Vagina (tissue), 2 donors: ENCODE measurements at regions not wholly inside any gene's neighbourhood (a gene's known extent, or its start where the extent isn't known, plus 50 kb on each side); places are given as distances from the start of the nearest gene placed in this dataset.
"Not testable (repeated sequence)": the region's sequence is repeated elsewhere in the genome, so short reads cannot be mapped to it uniquely, and the experiment has no call there.

Experiments
- DNase-seq, 2 donors: peaks; one replicate each; pipeline ENCODE4 v3.0.0-alpha.2; 2017; ENCODE audit errors: extremely low spot score in 2 of 2
- H3K27ac ChIP-seq: fragments of 200-600 bp; sonication (generic); one replicate; pipeline ENCODE4 v1.5.1; 2019
- H3K27me3 ChIP-seq: fragments of 200-600 bp; sonication (generic); one replicate; pipeline ENCODE4 v1.5.1; 2019
- H3K36me3 ChIP-seq, 2 donors: fragments of 200-600 bp; sonication (generic); one replicate each; pipeline ENCODE4 v1.5.1; 2017 to 2019
- H3K4me1 ChIP-seq: fragments of 200-600 bp; sonication (generic); one replicate; pipeline ENCODE4 v1.5.1; 2019
- H3K4me3 ChIP-seq, 2 donors: fragments of 200-600 bp; sonication (generic); 1 replicate in 1 of 2; 2 replicates in 1 of 2; pipeline ENCODE4 v1.5.1; 2016 to 2019
- H3K9me3 ChIP-seq: fragments of 200-600 bp; sonication (generic); one replicate; pipeline ENCODE4 v1.5.1; 2019
- POLR2A ChIP-seq, 2 donors: fragments of 450-650 bp; IDR thresholded peaks; one replicate each; pipeline ENCODE4 v1.6.1; 2017; ENCODE audit warnings: antibody characterized with exemption in 2 of 2, mild to moderate bottlenecking in 2 of 2, moderate library complexity in 2 of 2
- POLR2AphosphoS5 ChIP-seq, 2 donors: sonication (generic); formaldehyde crosslinking; IDR thresholded peaks; one replicate each; pipeline ENCODE4 v1.9.0; 2017; ENCODE audit warnings: antibody characterized with exemption in 2 of 2, mild to moderate bottlenecking in 2 of 2, low read depth in 1 of 2; ENCODE audit not compliant: insufficient read depth in 1 of 2
- intact Hi-C: fragments of 100-400 bp; cut with DNase I; formaldehyde crosslinking; loops from one replicate; pipeline ENCODE4 v1.15.1; 2023
- TF ChIP-seq, protein P1 (sequence below), 3 experiments: fragments of 450-650 bp in 2 of 3; fragments of 200-600 bp in 1 of 3; sonication (generic) in 1 of 3; IDR thresholded peaks; one replicate each; pipeline ENCODE4 v1.5.1; 2017 to 2019; ENCODE audit warnings: antibody characterized with exemption in 3 of 3, mild to moderate bottlenecking in 2 of 3, moderate library complexity in 2 of 3

DNA sequence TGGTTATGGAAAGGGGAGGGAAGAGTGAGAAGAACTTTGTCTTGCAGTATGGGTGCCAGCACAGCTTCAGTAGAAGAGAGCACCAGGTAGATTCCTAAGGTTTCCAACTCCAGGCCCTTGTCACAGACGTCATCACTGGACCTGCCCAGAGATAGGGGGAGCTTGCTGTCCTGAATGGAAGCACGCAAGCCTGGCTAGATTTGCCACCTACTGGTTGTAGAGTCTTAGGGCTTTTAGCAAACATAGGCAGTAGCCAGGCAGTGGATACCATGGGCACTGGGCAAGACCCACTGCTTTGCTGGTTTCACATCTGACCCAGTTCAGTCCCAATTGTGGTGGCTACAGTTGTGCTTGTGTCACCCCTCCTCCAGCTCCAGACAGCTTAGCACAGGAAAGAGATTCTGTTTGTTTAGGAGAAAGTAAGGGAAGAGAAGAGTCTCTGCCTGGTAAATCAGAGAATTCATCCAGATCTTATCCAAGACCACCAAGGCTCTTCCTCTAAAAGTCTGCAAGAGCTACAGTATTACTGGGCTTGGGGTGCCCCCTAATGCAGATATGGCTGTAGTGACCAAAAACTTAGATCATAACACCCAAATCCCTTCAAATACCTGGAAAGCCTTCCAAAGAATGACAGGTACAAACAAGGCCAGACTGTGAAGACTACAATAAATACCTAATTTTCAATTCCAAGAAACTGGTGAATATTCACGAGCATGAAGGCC, 158.9 kb downstream of the HINT1 start:
- intact Hi-C loops: no loop called here
- DNase-seq: no peak
- Histone ChIP-seq H3K27ac (no peak overlapping the region), H3K36me3 (no peaks in the 10 kb centered on the region), H3K27me3 (no peaks in the 10 kb centered on the region), H3K4me1 (no peaks in the 10 kb centered on the region), H3K4me3 (no peak overlapping the region), H3K9me3 (no peaks in the 10 kb centered on the region)
- TF ChIP-seq, protein P1, sequence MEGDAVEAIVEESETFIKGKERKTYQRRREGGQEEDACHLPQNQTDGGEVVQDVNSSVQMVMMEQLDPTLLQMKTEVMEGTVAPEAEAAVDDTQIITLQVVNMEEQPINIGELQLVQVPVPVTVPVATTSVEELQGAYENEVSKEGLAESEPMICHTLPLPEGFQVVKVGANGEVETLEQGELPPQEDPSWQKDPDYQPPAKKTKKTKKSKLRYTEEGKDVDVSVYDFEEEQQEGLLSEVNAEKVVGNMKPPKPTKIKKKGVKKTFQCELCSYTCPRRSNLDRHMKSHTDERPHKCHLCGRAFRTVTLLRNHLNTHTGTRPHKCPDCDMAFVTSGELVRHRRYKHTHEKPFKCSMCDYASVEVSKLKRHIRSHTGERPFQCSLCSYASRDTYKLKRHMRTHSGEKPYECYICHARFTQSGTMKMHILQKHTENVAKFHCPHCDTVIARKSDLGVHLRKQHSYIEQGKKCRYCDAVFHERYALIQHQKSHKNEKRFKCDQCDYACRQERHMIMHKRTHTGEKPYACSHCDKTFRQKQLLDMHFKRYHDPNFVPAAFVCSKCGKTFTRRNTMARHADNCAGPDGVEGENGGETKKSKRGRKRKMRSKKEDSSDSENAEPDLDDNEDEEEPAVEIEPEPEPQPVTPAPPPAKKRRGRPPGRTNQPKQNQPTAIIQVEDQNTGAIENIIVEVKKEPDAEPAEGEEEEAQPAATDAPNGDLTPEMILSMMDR (IDR thresholded peaks at IDR 0.05): no peak

DNA sequence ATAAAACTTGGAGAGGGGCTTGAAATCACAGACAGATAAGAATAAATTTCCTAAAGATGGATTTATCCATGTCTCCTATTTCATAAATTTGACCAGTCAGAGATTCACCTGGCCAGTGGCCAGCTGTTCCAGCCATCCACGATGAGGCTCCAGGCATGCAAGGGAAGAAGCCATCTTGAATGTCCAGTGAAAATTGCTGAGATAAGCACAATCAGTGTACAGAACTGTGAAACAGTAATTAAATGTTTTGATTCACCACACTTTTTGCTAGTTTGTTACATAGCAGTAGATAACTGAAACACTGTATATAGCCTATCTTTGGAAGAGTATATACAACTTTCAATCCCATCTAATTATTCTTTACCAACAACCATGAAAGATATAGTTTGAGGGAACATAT, 163.5 kb downstream of the HINT1 start:
- H3K4me1 ChIP-seq: no peaks in the 10 kb centered on the region
- no peak for DNase-seq

DNA sequence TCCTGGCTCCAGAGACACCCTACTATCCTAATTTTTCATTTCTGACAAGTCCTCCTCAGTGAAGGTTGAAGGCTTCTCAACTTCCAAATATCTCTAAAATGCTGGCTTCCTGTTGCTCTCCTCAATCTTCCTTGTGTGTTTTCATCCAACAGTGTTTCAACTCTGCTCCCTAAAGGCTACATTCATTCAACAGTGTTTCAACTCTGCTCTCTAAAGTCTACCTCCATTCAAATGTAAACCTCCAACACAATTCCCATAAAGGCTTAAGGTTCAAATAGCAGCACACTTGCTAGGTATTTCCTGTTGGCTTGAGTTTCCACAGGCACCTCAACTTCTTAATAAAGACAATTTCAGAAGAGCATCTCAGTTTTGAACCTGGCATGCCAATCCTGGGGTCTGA, 164.8 kb downstream of the HINT1 start:
- Histone ChIP-seq H3K27ac (no peak overlapping the region), H3K4me3 (no peak overlapping the region), H3K9me3 (no peaks in the 10 kb centered on the region), H3K36me3 (no peaks in the 10 kb centered on the region), H3K4me1 (no peaks in the 10 kb centered on the region), H3K27me3 (no peaks in the 10 kb centered on the region)
- intact Hi-C loops: no loop called here
- TF ChIP-seq POLR2AphosphoS5 (IDR thresholded peaks at IDR 0.05; ENCODE audit: insufficient read depth in 1 of 2, low read depth in 1 of 2): no peak
- TF ChIP-seq POLR2A (IDR thresholded peaks at IDR 0.05): no peak
- TF ChIP-seq, protein P1 (IDR thresholded peaks at IDR 0.05): no peak
- DNase-seq: no peak

More for the DNA sequence above, 163.5 kb downstream of the HINT1 start:
- H3K9me3 ChIP-seq: no peaks in the 10 kb centered on the region
- H3K27ac ChIP-seq: no peak overlapping the region
- TF ChIP-seq POLR2AphosphoS5 (IDR thresholded peaks at IDR 0.05; ENCODE audit: insufficient read depth in 1 of 2, low read depth in 1 of 2) (no peak), POLR2A (IDR thresholded peaks at IDR 0.05) (no peak)
- TF ChIP-seq, protein P1 (IDR thresholded peaks at IDR 0.05): no peak
- no peak overlapping the region for H3K4me3 ChIP-seq
- H3K27me3 ChIP-seq: no peaks in the 10 kb centered on the region
- no peaks in the 10 kb centered on the region for H3K36me3 ChIP-seq
- intact Hi-C loops: no loop called here

DNA sequence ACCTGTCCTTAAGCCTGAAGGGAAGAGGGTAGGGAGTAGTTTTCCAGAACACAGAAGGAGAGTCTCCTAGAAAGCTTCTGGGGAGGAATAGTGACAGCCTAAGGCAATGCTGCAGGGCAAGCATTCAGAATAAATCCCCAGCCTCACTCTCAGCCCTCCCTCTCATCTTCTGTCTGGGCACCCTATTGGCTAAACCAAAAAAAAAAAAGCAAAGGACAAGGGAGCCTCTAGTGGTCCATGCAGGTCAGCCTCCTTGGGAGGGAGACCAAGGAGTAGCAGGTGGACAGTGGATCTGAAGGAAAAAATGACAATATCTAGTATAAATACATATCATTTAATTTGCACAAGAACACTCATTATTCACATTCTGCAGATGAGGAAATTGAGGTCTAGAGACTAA, 168.3 kb downstream of the HINT1 start:
- intact Hi-C loops, H3K9me3 ChIP-seq: not testable (repeated sequence)

DNA sequence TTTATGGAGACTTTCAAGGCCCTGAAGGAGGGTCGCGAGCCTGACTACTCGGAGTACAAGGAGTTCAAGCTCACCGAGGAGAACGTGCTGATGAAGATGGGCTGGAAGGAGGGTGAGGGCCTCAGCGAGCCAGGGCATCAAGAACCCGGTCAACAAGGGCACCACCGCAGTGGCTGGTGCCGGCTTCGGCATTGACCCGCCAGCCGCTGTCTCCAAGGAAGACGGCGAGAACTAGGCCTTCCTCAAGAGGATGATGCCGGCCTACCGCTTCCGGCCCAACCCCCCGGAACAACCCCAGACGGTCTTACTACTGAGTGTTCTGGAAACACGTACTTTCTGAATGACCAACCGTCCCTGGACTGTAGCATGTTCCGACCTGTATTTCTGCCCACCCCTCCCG, 169.2 kb downstream of the HINT1 start:
- TF ChIP-seq POLR2A (IDR thresholded peaks at IDR 0.05) (no peak), POLR2AphosphoS5 (IDR thresholded peaks at IDR 0.05; ENCODE audit: insufficient read depth in 1 of 2, low read depth in 1 of 2) (no peak)
- TF ChIP-seq, protein P1 (IDR thresholded peaks at IDR 0.05): no peak
- DNase-seq: no peak
- no peaks in the 10 kb centered on the region for H3K27me3 ChIP-seq

More for the DNA sequence above, 168.3 kb downstream of the HINT1 start:
- H3K27me3 ChIP-seq, DNase-seq, H3K4me3 ChIP-seq, H3K36me3 ChIP-seq, H3K27ac ChIP-seq, H3K4me1 ChIP-seq: not testable (repeated sequence)

DNA sequence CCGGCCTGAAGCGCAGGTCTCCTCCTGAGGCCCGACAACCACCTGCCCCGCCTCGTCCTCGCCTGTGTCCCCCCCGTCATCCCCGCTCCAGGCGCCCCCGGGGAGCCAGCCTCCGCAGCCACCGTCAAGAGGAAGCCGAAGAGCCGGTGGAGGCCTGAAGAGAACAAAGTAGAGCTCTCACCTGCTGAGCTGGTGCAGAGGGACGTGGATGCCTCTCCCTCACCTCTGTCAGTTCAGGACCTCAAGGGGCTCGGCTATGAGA, 169.9 kb downstream of the HINT1 start:
- intact Hi-C loops: no loop called here
- DNase-seq: no peak
- TF ChIP-seq POLR2AphosphoS5 (IDR thresholded peaks at IDR 0.05; ENCODE audit: insufficient read depth in 1 of 2, low read depth in 1 of 2): no peak
- TF ChIP-seq, protein P1 (IDR thresholded peaks at IDR 0.05): no peak
- no peak for TF ChIP-seq POLR2A (IDR thresholded peaks at IDR 0.05)
- Histone ChIP-seq H3K27ac (no peak overlapping the region), H3K4me3 (no peak overlapping the region), H3K9me3 (no peaks in the 10 kb centered on the region), H3K4me1 (no peaks in the 10 kb centered on the region), H3K27me3 (no peaks in the 10 kb centered on the region), H3K36me3 (no peaks in the 10 kb centered on the region)

More for the DNA sequence above, 169.2 kb downstream of the HINT1 start:
- H3K9me3 ChIP-seq: no peaks in the 10 kb centered on the region
- no peak overlapping the region for H3K27ac ChIP-seq
- intact Hi-C loops: no loop called here
- H3K4me3 ChIP-seq: no peak overlapping the region
- no peaks in the 10 kb centered on the region for H3K4me1 ChIP-seq
- no peaks in the 10 kb centered on the region for H3K36me3 ChIP-seq
